ENCODE measurements at regions not wholly inside any gene's neighbourhood (a gene's known extent, or its start where the extent isn't known, plus 50 kb on each side); places are given as distances from the start of the nearest gene placed in this dataset.

DNA sequence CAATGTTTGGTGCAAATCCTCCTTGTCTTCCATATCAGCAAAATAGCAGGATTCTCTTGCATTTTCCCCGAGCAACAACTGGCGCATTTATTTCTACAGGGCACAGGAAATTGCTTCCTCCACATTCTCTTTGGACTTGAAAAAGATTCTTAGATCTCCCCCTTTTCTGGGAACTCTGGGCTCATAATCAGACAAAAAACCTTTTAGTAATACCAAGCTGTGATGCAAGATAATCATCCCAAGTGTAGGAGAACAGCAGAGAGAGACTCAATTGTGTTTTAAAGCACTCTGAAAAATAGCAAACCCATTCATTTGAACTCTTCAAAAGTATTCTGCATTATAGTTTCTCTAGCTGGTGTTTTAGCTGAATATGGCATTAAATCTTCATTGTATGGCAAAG lies 419.6 kb upstream of the NPVF start:
- DNase-seq (ENCODE audit: insufficient read length, low spot score): no peak
- no peak for FAIRE-seq

DNA sequence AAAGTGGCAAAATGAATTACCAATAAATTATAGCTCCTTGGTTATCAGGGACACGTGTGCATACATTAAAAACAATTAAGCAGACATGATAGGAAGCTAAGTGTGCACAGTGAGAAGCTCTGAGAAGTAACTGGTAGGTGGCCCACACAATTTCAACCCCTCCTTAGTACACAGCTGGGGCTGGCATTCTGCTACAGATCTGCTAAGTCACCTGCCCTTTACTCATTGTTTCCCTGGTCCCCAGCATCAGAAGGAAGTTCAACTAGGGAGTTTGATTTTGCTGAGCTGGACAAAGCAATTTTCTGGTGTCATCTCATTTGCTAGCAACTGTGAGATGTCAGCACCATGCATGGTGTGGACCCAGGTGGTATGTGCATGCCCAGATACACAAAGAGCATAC lies 424.1 kb upstream of the NPVF start:
- DNase-seq (ENCODE audit: insufficient read length, low spot score): no peak
- FAIRE-seq: no peak

GRCh38 chr7:25653384-25653783 lies 425.1 kb upstream of the NPVF start:
- no peak for FAIRE-seq
- DNase-seq (ENCODE audit: insufficient read length, low spot score): no peak

GRCh38 chr7:25656071-25656470 lies 427.8 kb upstream of the NPVF start:
- DNase-seq (ENCODE audit: insufficient read length, low spot score) (no peak), FAIRE-seq (no peak)

DNA sequence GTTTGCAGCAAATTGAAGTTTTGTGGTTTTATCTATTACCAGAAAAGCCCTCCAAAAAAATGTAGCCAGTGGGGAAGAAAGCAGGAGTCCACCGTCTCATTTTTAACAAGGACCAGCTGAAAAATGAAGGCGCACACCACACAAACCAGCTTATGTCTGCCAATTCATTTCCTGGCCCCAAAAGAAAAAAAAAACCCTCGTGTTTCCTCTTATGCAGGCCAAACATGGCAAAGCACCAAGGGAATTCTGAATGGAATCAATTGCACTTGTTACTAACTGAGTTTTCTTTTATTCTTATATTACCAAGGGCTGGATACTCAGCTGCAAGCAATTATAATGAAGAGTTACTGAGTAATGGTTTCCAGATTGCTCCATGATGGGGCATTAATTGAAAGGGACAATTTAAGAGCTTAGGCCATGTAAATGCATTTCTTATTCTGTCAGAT lies 428.3 kb upstream of the NPVF start:
- DNase-seq (ENCODE audit: insufficient read length, low spot score): no peak
- FAIRE-seq: no peak

GRCh38 chr7:25658375-25658774 lies 430.1 kb upstream of the NPVF start:
- no peak for DNase-seq (ENCODE audit: insufficient read length, low spot score)
- no peak for FAIRE-seq

- FAIRE-seq (no peak), DNase-seq (ENCODE audit: insufficient read length, low spot score) (no peak)
These were observed 431.6 kb upstream of the NPVF start for GRCh38 chr7:25659841-25660240.

GRCh38 chr7:25662841-25663800 lies 434.8 kb upstream of the NPVF start:
- DNase-seq (ENCODE audit: insufficient read length, low spot score) (no peak), FAIRE-seq (no peak)

DNA sequence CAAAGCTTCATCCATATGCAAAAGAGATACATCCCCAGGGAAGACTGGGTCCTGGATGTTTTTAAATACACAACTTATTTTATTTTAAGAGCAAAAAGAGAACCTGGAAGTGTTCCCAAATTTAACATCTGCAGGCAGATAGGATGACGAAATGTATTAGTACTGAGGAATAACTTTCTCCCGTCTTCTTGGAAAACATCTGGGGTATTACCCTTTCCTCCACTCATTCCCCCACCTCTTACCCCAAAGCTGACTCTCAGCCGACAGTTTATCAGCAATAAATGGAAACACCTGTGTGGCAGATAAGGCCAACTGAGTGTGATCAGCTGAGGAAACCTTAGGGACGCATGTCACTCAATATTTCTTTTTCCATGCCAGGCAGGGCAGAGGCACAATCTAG lies 435.6 kb upstream of the NPVF start:
- FAIRE-seq: no peak
- DNase-seq (ENCODE audit: insufficient read length, low spot score): no peak

- FAIRE-seq (no peak), DNase-seq (ENCODE audit: insufficient read length, low spot score) (no peak)
These were observed 436.3 kb upstream of the NPVF start for GRCh38 chr7:25664593-25664992.

DNA sequence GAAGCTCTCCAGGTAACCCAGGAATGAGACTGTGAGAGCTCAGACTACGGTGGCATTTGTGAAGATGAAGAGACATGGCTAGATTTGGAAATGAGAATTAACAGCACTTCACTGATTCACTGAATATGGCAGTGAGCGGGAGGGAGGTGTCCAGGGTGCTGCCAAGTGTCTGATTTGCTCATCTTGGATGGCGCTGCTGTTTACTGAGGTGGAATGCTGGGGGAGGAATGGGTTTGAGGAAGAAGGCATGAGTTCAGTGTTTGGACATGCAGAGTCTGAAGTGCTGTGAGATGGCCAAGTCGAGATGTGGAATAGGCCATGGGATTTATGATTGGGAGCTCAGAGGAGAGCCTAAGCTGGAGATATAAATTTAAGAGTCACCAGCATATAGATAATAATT lies 437.1 kb upstream of the NPVF start:
- DNase-seq (ENCODE audit: insufficient read length, low spot score) (no peak), FAIRE-seq (no peak)

- DNase-seq (ENCODE audit: insufficient read length, low spot score) (no peak), FAIRE-seq (no peak)
These were observed 437.8 kb upstream of the NPVF start for GRCh38 chr7:25665903-25666670.

DNA sequence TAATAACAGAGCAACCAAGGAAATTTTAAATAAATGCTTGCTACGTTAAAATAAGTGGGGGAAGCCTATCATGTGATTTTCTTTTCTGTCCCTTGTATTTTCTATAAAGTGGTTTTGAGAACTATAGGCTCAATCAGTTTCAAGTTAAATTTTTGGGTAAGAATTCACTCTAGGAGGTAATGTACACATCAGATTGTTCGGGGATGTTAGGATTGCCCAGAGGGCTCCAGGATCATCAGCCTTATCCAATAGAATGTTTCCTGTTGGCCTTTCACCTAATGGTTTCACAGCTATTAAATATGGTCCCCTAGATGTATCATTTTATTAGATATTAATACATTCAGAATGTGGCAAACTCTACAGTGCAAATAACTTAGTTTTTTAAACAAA lies 438.4 kb upstream of the NPVF start:
- DNase-seq (ENCODE audit: insufficient read length, low spot score): no peak

GRCh38 chr7:25669281-25669781 lies 441.0 kb upstream of the NPVF start:
- no peak for FAIRE-seq
- DNase-seq (ENCODE audit: insufficient read length, low spot score): no peak

More for the DNA sequence above, 438.4 kb upstream of the NPVF start:
- no peak for FAIRE-seq

- DNase-seq (ENCODE audit: insufficient read length, low spot score): no peak
- FAIRE-seq: no peak
These were observed 441.9 kb upstream of the NPVF start for GRCh38 chr7:25669961-25670841.

DNA sequence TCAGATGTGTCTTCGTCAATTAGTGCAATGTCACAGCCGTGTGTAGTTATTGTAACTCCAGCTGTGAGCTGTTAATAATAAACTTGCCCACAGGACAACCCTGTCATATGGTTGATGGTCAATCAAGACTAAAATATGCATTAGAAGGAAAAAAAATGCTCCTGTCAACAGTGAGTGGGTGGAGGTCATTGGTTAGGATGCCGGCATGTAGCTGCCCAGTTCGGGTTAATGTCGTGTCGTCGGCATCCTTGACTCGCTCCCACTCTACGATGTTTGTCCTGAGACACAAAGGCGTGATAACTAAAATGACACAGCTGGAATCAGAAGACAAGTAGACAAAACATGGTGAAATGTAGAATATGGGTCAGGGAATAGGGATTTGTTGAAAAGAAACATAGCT lies 442.8 kb upstream of the NPVF start:
- DNase-seq (ENCODE audit: insufficient read length, low spot score) (no peak), FAIRE-seq (no peak)

DNA sequence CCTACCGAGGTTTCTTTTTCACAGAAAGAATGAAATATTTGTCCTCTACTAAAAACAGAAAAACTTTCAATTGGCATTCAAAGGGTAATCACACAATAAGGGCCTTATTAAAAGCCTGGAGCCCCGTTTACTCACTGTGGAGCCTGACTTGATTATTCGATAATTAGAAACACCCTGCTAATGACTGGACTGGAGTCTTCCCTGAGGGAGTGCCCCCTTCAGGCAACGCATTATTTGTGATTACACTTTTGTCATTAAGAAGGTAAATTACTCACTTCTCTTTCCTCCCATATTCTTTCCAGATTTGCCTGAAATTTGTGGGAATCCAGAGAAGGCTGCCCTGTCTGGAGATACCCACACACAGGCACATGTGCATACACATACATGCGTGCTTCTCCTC lies 444.2 kb upstream of the NPVF start:
- FAIRE-seq (no peak), DNase-seq (ENCODE audit: insufficient read length, low spot score) (no peak)

- FAIRE-seq (no peak), DNase-seq (ENCODE audit: insufficient read length, low spot score) (no peak)
These were observed 447.6 kb upstream of the NPVF start for GRCh38 chr7:25675789-25676474.

DNA sequence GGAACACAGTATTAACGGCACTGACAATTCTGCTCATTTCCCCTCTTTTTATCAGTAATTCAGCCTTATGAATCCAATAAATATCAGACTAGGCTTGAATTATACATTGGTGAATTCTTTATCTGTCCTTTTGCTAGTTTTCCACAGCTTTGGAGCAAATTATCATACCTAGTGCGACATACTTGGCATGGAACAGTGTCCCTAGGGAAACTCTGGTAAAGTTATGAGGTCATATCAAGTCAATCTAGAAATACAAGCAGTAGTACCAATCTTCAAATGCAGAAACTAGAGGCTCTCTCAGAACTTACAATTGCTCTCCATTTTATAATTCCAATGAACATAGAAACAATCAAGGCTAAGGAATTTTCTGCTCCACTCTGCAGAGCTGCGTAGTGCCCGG lies 449.3 kb upstream of the NPVF start:
- FAIRE-seq (no peak), DNase-seq (ENCODE audit: insufficient read length, low spot score) (no peak)

DNA sequence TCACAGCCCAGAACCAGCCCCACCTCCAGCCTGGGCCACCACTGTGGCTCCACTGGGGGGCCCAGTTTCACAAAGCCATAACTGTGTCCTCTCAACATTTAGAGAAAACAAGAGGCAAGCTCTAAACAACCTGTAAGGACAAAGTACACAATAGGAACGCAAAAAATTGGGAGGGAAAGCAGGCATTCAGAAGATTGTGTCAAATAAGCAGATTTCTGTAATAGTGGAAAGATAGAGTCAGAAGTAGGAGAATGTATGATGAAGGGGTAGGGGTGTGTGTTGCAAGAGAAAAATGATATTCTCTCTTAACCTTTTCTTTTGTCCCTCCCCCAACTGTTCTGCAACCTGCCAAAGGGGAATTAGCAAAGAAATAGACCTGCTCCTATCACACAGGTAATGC lies 449.9 kb upstream of the NPVF start:
- no peak for FAIRE-seq
- no peak for DNase-seq (ENCODE audit: insufficient read length, low spot score)

All from HTR-8/SVneo (cell line).